ENCODE measurements at regions not wholly inside any gene's neighbourhood (a gene's known extent, or its start where the extent isn't known, plus 50 kb on each side); places are given as distances from the start of the nearest gene placed in this dataset.

GRCh38 chr15:48010316-48010715 lies 110.5 kb upstream of the SLC24A5 start:
- 83% methylated on average over 4 of the region's 4 CpGs for WGBS (ENCODE audit: low lambda C conversion rate, missing lambda C conversion rate)
- H3K9me3 ChIP-seq (ENCODE audit: low read depth), result no peaks in the 10 kb centered on the region
- H3K27me3 ChIP-seq, result no peaks in the 10 kb centered on the region
- no peaks in the 10 kb centered on the region for H3K36me3 ChIP-seq (replicated peaks; ENCODE audit: insufficient read depth, low read depth)
- no peaks in the 10 kb centered on the region for H4K20me1 ChIP-seq (ENCODE audit: insufficient read depth, poor library complexity, severe bottlenecking)
- H3K27ac ChIP-seq, result no peak overlapping the region
- no peak overlapping the region for H3K4me2 ChIP-seq
- H3K79me2 ChIP-seq, result no peaks in the 10 kb centered on the region
- no peak overlapping the region for H2AFZ ChIP-seq
- H3K4me1 ChIP-seq (ENCODE audit: insufficient read depth), result no peaks in the 10 kb centered on the region
- H3K9me2 ChIP-seq (replicated peaks; ENCODE audit: insufficient read depth), result no peaks in the 10 kb centered on the region
- H3K4me3 ChIP-seq, result no peak overlapping the region
- TF ChIP-seq CTCF (IDR thresholded peaks at IDR 0.05; ENCODE audit: poor library complexity) (no peak), EZH2 (IDR thresholded peaks at IDR 0.05; ENCODE audit: borderline replicate concordance) (no peak), EZH2phosphoT487 (IDR thresholded peaks at IDR 0.05; ENCODE audit: low read depth, severe bottlenecking, unreplicated experiment) (no peak)
- DNase-seq (ENCODE audit: low spot score), result no peak

GRCh38 chr15:48012191-48012590 lies 108.6 kb upstream of the SLC24A5 start:
- WGBS (ENCODE audit: low lambda C conversion rate, missing lambda C conversion rate), result 79% methylated on average over 3 of the region's 3 CpGs
- no peak for DNase-seq (ENCODE audit: low spot score)
- H3K9me3 ChIP-seq (ENCODE audit: low read depth), result no peaks in the 10 kb centered on the region
- H3K9me2 ChIP-seq (replicated peaks; ENCODE audit: insufficient read depth), result no peaks in the 10 kb centered on the region
- H3K27ac ChIP-seq, result no peak overlapping the region
- no peak overlapping the region for H3K4me2 ChIP-seq
- no peaks in the 10 kb centered on the region for H3K27me3 ChIP-seq
- no peaks in the 10 kb centered on the region for H4K20me1 ChIP-seq (ENCODE audit: insufficient read depth, poor library complexity, severe bottlenecking)
- TF ChIP-seq EZH2phosphoT487 (IDR thresholded peaks at IDR 0.05; ENCODE audit: low read depth, severe bottlenecking, unreplicated experiment) (no peak), CTCF (IDR thresholded peaks at IDR 0.05; ENCODE audit: poor library complexity) (no peak), EZH2 (IDR thresholded peaks at IDR 0.05; ENCODE audit: borderline replicate concordance) (no peak)
- no peaks in the 10 kb centered on the region for H3K4me1 ChIP-seq (ENCODE audit: insufficient read depth)
- no peak overlapping the region for H2AFZ ChIP-seq
- no peaks in the 10 kb centered on the region for H3K36me3 ChIP-seq (replicated peaks; ENCODE audit: insufficient read depth, low read depth)
- H3K4me3 ChIP-seq, result no peak overlapping the region
- H3K79me2 ChIP-seq, result no peaks in the 10 kb centered on the region

- no peaks in the 10 kb centered on the region for H3K79me2 ChIP-seq
- no peak overlapping the region for H3K27ac ChIP-seq
- H3K9me2 ChIP-seq (replicated peaks; ENCODE audit: insufficient read depth), result no peaks in the 10 kb centered on the region
- no peaks in the 10 kb centered on the region for H3K9me3 ChIP-seq (ENCODE audit: low read depth)
- no peak for DNase-seq (ENCODE audit: low spot score)
- no peaks in the 10 kb centered on the region for H3K36me3 ChIP-seq (replicated peaks; ENCODE audit: insufficient read depth, low read depth)
- H3K27me3 ChIP-seq, result no peaks in the 10 kb centered on the region
- H4K20me1 ChIP-seq (ENCODE audit: insufficient read depth, poor library complexity, severe bottlenecking), result no peaks in the 10 kb centered on the region
- H2AFZ ChIP-seq, result no peak overlapping the region
- no peaks in the 10 kb centered on the region for H3K4me1 ChIP-seq (ENCODE audit: insufficient read depth)
- no peak overlapping the region for H3K4me3 ChIP-seq
- 92% methylated on average over 3 of the region's 3 CpGs for WGBS (ENCODE audit: low lambda C conversion rate, missing lambda C conversion rate)
- H3K4me2 ChIP-seq, result no peak overlapping the region
- TF ChIP-seq CTCF (IDR thresholded peaks at IDR 0.05; ENCODE audit: poor library complexity) (no peak), EZH2phosphoT487 (IDR thresholded peaks at IDR 0.05; ENCODE audit: low read depth, severe bottlenecking, unreplicated experiment) (no peak), EZH2 (IDR thresholded peaks at IDR 0.05; ENCODE audit: borderline replicate concordance) (no peak)
Observed at GRCh38 chr15:48016865-48017264, 103.9 kb upstream of the SLC24A5 start.

GRCh38 chr15:48017747-48018146 lies 103.0 kb upstream of the SLC24A5 start:
- TF ChIP-seq EZH2phosphoT487 (IDR thresholded peaks at IDR 0.05; ENCODE audit: low read depth, severe bottlenecking, unreplicated experiment) (no peak), CTCF (IDR thresholded peaks at IDR 0.05; ENCODE audit: poor library complexity) (no peak), EZH2 (IDR thresholded peaks at IDR 0.05; ENCODE audit: borderline replicate concordance) (no peak)
- Histone ChIP-seq H3K36me3 (replicated peaks; ENCODE audit: insufficient read depth, low read depth) (no peaks in the 10 kb centered on the region), H4K20me1 (ENCODE audit: insufficient read depth, poor library complexity, severe bottlenecking) (no peaks in the 10 kb centered on the region), H3K4me2 (no peak overlapping the region), H3K27me3 (no peaks in the 10 kb centered on the region), H3K27ac (no peak overlapping the region), H3K9me2 (replicated peaks; ENCODE audit: insufficient read depth) (no peaks in the 10 kb centered on the region), H3K4me3 (no peak overlapping the region), H2AFZ (no peak overlapping the region), H3K4me1 (ENCODE audit: insufficient read depth) (no peaks in the 10 kb centered on the region), H3K79me2 (no peaks in the 10 kb centered on the region), H3K9me3 (ENCODE audit: low read depth) (no peaks in the 10 kb centered on the region)
- 72% methylated on average over 3 of the region's 3 CpGs for WGBS (ENCODE audit: low lambda C conversion rate, missing lambda C conversion rate)
- no peak for DNase-seq (ENCODE audit: low spot score)
